ENCODE measurements at regions not wholly inside any gene's neighbourhood (a gene's known extent, or its start where the extent isn't known, plus 50 kb on each side); places are given as distances from the start of the nearest gene placed in this dataset.

DNA sequence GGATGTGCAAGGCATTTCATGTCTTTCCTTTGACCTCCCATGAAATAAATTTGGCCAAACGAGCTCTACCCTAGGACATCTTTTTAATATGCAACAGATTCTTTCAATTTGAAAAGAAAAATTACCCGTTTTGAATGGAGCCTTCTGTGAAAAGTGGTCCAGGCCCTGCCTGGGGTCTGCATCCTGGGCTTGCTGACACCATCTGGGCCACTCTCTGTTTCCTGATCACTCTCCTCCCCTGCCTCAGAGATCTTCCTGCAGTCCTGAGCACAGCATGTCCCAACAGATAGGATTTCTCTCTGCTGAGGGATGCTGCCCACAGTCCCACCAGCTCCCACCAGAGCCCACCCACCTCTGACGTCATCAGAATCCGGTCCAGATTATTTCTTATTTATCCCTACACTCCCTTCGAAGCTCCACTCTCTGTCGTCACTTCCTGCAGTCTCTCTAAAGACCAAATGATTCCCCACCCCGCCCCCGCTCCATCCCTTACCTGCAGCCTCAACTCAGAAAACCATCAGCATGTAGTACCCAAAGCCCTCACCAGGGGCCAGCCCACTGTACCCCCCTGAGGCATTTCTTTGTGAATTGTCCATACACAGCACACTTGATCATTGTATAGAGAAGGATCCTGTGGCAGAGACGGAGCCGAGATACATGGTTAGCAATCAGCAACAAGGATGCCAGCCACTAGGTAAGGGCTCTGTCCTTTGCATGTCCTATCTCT lies 192.1 kb upstream of the MGMT start:
- DNase-seq, result no peak

DNA sequence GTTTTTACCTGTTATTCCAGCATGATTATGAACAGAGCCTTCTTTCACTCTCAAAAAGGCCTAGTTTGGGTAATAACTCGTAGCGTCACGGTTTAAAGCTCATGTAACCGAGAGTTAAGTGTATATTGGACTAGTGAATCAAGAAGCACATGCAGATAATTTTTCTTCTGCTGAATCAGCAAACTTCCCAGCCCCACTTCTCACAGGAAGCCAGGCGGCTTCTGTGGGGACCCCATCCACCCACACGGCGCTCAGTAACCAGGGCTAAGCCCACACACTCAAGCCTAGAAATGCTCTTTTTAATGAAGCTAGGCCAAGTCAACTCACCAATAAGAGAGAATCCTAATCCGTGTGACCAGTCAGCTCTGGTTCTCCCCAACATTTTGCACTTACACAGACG lies 191.2 kb upstream of the MGMT start:
- DNase-seq, result no peak

DNA sequence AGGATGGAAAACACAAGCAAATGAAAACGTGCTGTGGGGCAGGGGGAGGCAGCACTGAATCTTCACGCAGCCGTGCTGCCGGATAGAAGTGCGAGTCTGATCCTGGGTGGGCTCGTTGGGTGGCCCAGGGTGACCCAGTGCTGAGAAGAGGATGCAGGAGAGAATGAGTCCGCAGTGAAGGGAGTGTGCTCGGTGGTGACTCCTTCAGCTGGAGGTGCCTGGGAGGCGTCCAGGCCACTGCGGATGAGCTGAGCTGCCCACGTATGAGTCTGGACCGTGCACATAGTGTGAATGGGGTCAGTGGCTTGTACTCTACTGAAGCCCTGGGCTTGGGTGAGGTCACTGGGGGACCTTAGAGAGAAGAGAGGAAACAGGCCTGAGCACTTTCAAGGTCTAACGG lies 190.0 kb upstream of the MGMT start:
- DNase-seq, result no peak

- peak; percentile 2 for DNase-seq
Measured at GRCh38 chr10:129277841-129278240, 189.2 kb upstream of the MGMT start.

DNA sequence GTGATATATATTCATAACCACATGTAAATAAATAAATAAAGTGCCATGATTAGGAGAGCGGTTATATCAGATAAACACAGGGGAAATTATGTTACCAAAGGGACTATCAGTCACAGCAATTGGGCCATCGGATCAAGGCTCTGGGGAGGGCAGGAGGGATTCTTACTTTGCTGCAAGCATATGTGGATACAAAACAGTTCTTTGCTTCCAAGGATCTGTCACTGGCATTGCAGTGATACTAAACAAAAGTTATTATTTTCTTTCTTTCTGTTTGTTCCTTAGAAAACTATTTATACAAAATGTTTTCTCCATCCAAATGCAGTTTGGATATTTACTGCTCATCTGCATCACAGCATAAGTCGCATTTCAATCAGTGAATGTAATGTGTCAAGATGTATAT lies 188.4 kb upstream of the MGMT start:
- no peak for DNase-seq

DNA sequence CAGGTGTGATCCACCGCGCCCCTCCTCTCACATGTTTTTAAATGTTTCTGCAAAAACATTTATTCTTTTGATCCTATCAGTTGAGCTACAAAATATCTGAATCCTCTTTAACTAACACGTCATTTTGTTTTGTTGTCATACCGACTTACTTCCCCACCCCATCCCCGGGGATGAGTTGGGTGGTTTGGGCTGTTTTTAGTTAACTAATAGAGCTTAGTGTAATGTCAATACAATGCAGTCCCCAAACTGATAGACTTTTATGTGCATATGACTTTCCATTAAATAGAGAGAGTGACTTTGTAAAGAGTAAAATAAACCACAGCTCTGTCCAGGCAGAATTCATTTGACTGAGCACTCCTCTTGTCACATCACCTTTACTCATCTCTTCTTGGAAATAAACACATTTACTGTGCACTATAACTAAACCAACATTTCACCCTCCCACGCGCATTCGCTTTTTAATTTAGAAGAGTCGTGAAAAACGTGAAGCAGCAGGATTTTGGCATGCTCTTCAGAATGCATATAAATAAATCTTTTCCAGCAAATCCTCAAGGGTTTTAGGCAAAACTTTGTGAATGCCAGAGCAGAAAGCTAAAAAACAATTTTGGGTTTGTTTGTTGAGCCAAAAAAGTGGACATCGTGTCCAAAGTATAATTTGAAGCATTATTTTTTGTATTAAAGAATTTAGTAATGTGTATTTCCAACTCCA lies 187.4 kb upstream of the MGMT start:
- no peak for DNase-seq

DNA sequence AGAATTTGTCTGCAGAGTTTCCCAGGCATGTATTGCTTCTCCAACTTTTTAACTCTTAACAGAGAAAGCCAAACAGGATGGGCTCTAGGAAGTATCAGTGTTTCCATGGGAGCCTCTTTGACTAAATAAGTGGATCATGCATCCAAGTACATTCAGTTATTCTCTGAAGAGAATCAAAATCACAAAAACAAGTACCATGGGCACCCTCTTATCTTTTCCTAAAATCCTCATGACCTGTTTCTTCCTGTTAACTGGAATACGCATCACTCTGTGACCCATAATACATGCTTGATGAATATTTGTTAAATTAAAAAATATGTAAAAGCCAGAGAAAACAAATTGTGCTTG lies 186.9 kb upstream of the MGMT start:
- no peak for DNase-seq

GRCh38 chr10:129280908-129281586 lies 186.0 kb upstream of the MGMT start:
- no peak for DNase-seq

GRCh38 chr10:129285459-129285858 lies 181.6 kb upstream of the MGMT start:
- no peak for DNase-seq

DNA sequence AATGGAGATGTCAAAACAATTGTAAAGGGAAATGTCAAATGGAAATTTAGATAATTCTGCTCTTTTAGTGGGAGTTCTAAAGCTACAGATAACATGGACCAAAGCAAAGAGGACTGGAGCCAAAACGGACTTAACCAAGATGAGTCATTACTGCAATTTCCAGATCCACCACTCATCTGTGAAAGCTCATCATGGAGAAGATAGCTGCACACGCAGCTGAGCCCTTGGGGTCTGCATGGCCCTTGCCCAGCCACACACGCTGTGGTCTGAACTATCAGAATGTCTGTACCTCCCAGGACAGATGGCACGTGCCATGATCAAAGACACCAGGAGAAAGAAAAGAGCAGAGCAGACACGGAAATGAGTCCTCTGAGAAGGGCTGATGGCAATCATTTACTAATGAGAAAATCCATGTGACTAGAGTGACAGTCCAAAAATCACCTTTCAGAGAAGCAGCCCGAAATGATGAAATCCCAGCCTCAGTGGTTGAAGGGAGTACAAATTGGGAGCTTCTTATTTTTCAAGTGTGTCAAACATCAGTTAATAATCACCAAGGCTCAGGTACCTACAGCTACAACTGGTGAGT lies 177.9 kb upstream of the MGMT start:
- no peak for DNase-seq

DNA sequence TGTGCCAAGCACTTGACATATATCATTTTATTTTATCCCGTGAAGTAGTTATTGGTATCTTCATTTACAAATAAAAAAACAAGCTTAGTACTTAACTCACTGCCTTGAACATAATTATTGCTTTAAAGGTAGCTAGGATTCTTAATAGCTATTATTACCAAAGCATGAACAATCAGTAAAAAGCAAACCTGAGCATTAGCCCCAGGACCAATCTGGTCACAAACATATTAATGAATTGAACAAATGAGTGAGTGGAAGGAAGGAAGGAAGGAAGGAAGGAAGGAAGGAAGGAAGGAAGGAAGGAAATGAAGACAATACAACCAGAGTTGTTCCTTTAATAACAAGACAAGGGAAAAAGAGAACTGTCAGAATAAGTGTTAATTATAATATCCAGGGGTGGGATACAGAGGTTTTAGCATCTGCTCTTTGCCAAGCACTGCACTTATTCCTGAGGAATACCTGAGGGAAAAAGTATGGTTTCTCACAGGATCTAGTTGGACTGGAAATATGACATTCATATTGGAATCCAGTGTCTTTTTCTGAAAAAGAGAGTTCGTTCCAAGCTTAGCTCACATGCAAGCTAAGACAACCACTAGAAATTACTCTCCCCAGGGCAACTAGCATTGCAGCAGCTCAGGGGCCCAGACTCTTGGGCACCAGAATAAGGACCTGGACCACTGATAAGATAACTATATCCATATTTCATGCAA lies 172.9 kb upstream of the MGMT start:
- DNase-seq, result no peak

DNA sequence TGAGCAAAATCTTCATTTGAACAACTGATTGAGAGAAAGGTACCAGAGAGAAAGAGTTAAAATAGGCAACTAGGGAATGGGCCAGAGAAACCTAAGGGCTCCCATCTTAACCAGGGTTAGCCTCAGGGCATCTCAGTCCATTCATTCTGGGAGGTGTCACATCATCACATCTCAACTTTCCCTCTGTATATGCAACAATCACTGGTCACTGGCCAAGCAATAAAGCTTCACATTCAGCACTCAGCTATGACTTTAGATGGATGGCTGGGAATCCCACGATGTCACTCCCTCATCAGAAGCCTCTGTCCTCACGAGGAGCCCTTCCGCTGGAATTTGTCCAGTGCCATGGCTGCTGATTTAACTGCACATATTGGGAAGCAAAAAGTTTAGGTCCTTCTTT lies 172.1 kb upstream of the MGMT start:
- DNase-seq, result no peak

- DNase-seq, result no peak
Measured at GRCh38 chr10:129305046-129305445, 162.0 kb upstream of the MGMT start.

DNA sequence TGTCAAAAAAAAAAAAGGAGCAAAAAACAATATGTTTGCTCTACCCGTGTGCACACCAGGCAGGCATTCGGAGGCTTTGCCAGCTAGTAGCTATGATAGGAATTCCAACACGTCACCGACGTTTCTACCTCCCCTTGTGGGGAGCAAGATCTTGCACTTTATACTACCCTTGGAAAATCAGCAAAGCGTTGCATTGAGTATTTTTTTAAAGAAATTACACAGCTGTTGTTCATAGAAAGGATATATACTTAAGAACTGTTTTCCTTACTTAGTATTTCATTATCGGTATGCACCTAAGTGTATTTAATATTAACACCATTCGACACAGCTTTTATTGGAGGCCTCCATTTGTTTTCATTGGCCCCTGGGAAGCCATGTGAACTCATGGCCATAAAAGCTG lies 159.9 kb upstream of the MGMT start:
- no peak for DNase-seq

DNA sequence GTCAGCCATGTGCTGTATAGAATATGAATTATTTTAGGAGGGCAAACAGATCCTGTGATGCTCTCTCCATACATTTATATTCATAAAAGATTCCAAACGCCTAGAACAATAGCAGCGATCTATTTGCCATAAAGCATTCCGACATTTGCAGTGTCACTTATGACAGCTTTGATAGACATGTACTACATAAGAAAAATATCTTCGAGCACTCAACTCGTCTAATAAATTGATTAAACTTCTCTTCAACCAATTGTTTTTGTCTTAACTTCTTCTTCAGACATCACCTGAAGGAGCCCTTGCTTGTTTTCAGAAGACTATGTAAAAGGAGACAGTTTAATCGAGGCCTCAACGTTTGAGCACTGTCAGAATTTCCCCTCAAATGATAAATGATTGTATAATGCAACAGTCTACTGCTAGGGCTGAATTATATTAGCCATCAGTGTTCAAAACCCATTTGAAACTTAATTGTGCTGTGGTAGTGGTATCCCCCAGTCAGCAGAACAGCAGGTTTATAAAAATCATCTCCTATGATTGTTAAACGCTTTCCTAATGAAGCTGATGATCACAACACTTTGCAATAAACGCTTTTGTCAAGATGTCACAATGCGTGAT lies 158.0 kb upstream of the MGMT start:
- no peak for DNase-seq

- DNase-seq, result no peak
Measured at GRCh38 chr10:129309565-129309964, 157.5 kb upstream of the MGMT start.

DNA sequence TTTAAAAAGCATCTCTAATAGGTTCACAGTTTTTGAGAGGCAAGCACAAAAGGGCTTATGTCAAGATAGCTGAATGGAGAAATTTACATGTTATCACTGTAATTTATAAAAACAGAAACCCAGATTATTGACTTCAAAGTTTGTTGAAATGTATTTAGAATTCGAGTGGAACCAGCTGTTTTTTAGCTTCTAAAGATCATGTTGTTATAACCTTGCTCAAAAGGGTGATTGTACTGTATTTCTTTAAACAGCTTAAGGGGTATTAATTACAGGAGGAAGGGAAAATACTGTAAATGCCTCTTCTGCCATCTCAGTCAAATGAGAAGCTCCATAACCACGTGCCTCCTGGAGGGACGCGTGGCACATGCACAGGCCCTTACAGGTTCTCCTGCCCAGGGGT lies 156.2 kb upstream of the MGMT start:
- no peak for DNase-seq

DNA sequence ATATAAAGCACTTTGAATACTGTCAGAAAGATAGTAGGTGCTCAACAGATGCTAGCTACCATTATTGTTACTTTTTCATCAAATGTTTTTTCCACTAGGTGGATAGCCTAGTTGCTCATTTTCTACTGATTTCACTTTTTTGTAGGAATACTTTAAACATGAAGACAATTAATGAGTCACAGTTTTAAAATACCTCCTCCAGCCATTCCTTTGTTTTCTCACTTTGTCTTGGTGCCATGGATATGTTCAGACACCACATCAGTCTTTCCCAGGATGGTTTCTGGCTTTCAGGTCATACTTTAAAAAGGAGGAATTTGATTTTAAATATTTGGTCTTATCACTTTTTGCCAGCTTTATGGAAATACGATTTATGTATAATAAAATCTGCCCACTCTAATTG lies 147.1 kb upstream of the MGMT start:
- no peak for DNase-seq

DNA sequence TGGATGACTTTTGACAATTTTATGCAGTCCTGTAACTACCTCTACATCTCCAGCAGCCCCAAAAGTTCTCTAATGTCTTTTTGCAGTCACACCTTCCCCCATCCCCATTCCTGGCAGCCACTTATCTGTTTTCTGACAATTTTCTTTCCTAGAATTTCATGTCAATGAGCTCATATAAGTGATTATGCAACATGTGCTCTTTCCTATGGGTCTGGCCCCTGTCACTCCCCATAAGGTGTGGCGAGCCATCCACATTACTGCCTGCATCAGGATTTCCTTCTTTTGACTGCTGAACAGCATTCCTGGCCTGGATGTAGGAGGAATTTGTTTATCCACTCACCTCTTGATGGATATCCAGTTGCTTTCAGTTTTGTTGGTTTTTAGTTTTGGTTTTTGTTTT lies 146.7 kb upstream of the MGMT start:
- DNase-seq, result no peak

DNA sequence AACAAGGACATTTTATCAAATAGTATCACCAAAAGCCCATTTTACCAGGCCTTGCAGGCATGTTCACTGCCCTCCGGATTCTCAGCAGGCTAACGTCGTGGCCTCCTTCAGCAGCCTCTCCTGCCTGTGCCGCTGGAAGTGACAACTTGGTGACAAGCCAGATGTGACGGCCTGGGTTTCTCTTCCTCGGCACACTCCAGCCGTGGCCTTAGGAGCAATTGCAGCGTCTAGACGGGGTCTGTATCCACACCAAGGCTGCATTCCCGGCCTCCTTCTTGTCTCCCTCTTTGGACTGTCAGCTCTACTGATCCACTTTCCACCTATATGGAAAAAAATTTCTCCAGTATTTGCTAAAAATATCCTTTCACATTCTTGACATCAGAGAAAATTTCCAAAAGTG lies 145.3 kb upstream of the MGMT start:
- DNase-seq, result no peak

DNA sequence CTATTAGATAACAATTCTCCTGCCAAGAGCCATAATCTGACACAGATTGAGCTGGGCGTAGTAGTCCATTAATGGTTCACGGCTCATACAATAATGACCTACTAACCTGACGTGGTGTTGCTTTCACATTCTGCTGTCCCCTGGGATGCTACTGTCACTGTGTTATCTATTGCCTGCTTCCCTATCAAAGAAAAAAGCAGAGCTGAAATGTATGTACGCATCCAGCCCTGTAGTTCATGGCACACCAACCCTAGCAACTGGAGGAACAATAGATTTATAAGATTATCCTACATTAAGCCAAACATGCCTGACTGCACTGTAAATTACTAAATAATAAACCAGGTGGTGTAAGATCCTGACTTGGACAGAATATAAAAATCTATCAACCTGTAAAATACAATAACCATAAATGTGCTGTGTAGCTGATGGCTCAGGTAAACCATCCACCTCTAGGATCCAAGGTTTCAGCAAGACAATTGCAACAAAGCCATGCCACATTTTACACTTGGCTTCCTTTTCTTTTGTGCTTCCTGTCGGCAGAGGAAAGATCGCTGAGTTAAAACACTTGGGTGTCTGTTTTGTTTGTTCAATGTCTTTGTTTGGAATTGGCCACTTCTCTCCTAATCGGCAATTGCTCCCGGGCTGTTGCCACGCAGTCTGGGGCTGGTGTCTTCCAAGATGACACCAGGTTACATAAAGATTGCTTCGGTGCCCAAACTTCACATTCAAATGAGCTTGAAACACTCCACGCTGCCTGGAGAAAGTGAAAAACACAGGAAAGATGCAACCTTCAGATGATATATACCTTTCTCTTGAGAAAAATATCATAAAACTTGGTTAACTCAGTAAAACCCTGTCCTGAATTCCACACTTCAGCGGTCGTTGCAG lies 143.9 kb upstream of the MGMT start:
- DNase-seq, result no peak

GRCh38 chr10:129323879-129324278 lies 143.2 kb upstream of the MGMT start:
- DNase-seq, result no peak

All from DMS53 (cell line).